WTC11 (cell line): ENCODE measurements at regions not wholly inside any gene's neighbourhood (a gene's known extent, or its start where the extent isn't known, plus 50 kb on each side); places are given as distances from the start of the nearest gene placed in this dataset.

Source experiments
- ATAC-seq: fragments of 200-7000 bp; cut with Tn5 transposase; 2 replicates; pipeline ENCODE4 v1.10.0; 2021; ENCODE audit warnings: mild to moderate bottlenecking, moderate library complexity
- CTCF ChIA-PET: fragments of 300-600 bp; sonication (Branson Sonifier 250); formaldehyde crosslinking; loops from one replicate; lab custom pipeline; 2021; ENCODE audit warnings: antibody characterized with exemption; lab: Charles Lee
- POLR2A ChIA-PET: fragments of 350-600 bp; sonication (Branson Sonifier 250); formaldehyde crosslinking; loops from one replicate; lab custom pipeline; 2021; ENCODE audit warnings: antibody characterized with exemption; lab: Charles Lee
- DNase-seq: peaks from one replicate; pipeline ENCODE4 v3.0.0; 2021; ENCODE audit warnings: low spot score
- H3K27ac Mint-ChIP-seq: 2 replicates; pipeline ENCODE4 v1.8.0; 2021; ENCODE audit warnings: mixed read lengths
- H3K27me3 Mint-ChIP-seq: 2 replicates; pipeline ENCODE4 v1.8.0; 2021; ENCODE audit warnings: low read depth, mild to moderate bottlenecking, moderate library complexity, mixed read lengths
- H3K36me3 Mint-ChIP-seq: 2 replicates; pipeline ENCODE4 v1.8.0; 2021; ENCODE audit warnings: mixed read lengths
- H3K4me1 Mint-ChIP-seq: 2 replicates; pipeline ENCODE4 v1.8.0; 2022; ENCODE audit warnings: mixed read lengths
- H3K4me3 Mint-ChIP-seq: 2 replicates; pipeline ENCODE4 v1.8.0; 2021; ENCODE audit warnings: mild to moderate bottlenecking, moderate library complexity, mixed read lengths
- H3K9me3 Mint-ChIP-seq: 2 replicates; pipeline ENCODE4 v1.8.0; 2021; ENCODE audit warnings: mixed read lengths
- CBFB ChIP-seq: sonication (generic); formaldehyde crosslinking; IDR thresholded peaks from 2 replicates; pipeline ENCODE4 v1.8.1; 2022; ENCODE audit warnings: mild to moderate bottlenecking, low read depth, missing genetic modification reagents
- ELF4 ChIP-seq: sonication (generic); formaldehyde crosslinking; IDR thresholded peaks from 2 replicates; pipeline ENCODE4 v1.8.1; 2022; ENCODE audit warnings: low read depth, mild to moderate bottlenecking, moderate library complexity, missing genetic modification reagents
- IRF2 ChIP-seq: sonication (generic); formaldehyde crosslinking; IDR thresholded peaks from 2 replicates; pipeline ENCODE4 v1.8.0; 2022; ENCODE audit warnings: low read depth, missing genetic modification reagents, borderline replicate concordance
- NFATC4 ChIP-seq: fragments of 250-450 bp; sonication (Bioruptor Pico); IDR thresholded peaks from 2 replicates; pipeline ENCODE4 v1.9.0; 2021; ENCODE audit warnings: mild to moderate bottlenecking
- NR1H2 ChIP-seq: sonication (generic); formaldehyde crosslinking; IDR thresholded peaks from 2 replicates; pipeline ENCODE4 v1.9.0; 2021; ENCODE audit warnings: mild to moderate bottlenecking, moderate library complexity, missing genetic modification reagents
- RELA ChIP-seq: sonication (generic); formaldehyde crosslinking; IDR thresholded peaks from 2 replicates; pipeline ENCODE4 v1.8.1; 2022; ENCODE audit warnings: missing genetic modification reagents, mild to moderate bottlenecking, borderline replicate concordance
- TEAD4 ChIP-seq: sonication (generic); formaldehyde crosslinking; IDR thresholded peaks from 2 replicates; pipeline ENCODE4 v1.8.0; 2022; ENCODE audit warnings: mild to moderate bottlenecking, missing genetic modification reagents
- ZNF232 ChIP-seq: sonication (generic); formaldehyde crosslinking; IDR thresholded peaks from 2 replicates; pipeline ENCODE4 v1.8.0; 2022; ENCODE audit warnings: mild to moderate bottlenecking, missing genetic modification reagents
- ZNF396 ChIP-seq: fragments of 250-450 bp; sonication (Bioruptor Pico); IDR thresholded peaks from 2 replicates; pipeline ENCODE4 v1.8.0; 2021; ENCODE audit warnings: mild to moderate bottlenecking, moderate library complexity, borderline replicate concordance
- ZNF423 ChIP-seq: fragments of 250-450 bp; sonication (Bioruptor Pico); IDR thresholded peaks from 2 replicates; pipeline ENCODE4 v2.1.2; 2022; ENCODE audit warnings: mild to moderate bottlenecking, moderate library complexity
- TF ChIP-seq, protein P1 (sequence below): sonication (generic); formaldehyde crosslinking; IDR thresholded peaks from 2 replicates; pipeline ENCODE4 v1.8.0; 2022; ENCODE audit warnings: missing genetic modification reagents
- TF ChIP-seq, protein P2 (sequence below): sonication (generic); formaldehyde crosslinking; IDR thresholded peaks from 2 replicates; pipeline ENCODE4 v1.8.1; 2022; ENCODE audit warnings: mild to moderate bottlenecking, moderate library complexity, missing genetic modification reagents
- TF ChIP-seq, protein P3 (sequence below): sonication (generic); formaldehyde crosslinking; IDR thresholded peaks from 2 replicates; pipeline ENCODE4 v1.8.1; 2022; ENCODE audit warnings: low read depth, missing genetic modification reagents, borderline replicate concordance
- TF ChIP-seq, protein P4 (sequence below): fragments of 200-600 bp; IDR thresholded peaks from 2 replicates; pipeline ENCODE4 v1.8.0; 2022; ENCODE audit warnings: antibody characterized with exemption
- TF ChIP-seq, protein P5 (sequence below): sonication (generic); formaldehyde crosslinking; IDR thresholded peaks from 2 replicates; pipeline ENCODE4 v1.8.1; 2023; ENCODE audit warnings: mild to moderate bottlenecking, missing genetic modification reagents, moderate library complexity
- TF ChIP-seq, protein P6 (sequence below): sonication (generic); formaldehyde crosslinking; IDR thresholded peaks from 2 replicates; pipeline ENCODE4 v1.8.1; 2022; ENCODE audit warnings: mild to moderate bottlenecking, missing genetic modification reagents, moderate library complexity, borderline replicate concordance
- TF ChIP-seq, protein P7 (sequence below): sonication (generic); formaldehyde crosslinking; IDR thresholded peaks from 2 replicates; pipeline ENCODE4 v1.8.1; 2023; ENCODE audit warnings: mild to moderate bottlenecking, missing genetic modification reagents

DNA sequence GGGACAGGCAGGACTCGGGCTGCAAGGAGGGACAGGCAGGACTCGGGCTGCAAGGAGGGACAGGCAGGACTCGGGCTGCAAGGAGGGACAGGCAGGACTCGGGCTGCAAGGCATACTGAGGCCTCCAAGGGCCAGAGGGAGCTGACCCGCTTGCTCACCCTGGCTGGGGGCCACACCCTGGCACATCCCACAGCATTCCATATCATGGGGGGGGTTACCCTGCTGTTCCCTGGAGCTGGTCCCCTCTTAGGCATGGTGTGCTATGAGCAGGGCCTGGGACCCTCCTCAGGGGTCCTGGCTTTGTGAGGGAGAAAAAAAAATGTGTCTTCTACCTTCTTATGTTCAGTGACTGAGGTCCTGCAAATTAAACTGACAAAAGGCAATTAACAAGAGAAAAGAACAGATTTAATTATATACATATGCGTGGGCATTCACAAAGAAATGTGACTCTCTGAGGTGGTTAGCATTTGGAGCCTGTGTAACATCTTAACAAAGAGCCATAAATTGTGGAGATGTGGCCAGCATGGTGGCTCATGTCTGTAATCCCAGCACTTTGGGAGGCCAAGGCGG lies 97.6 kb upstream of the ALDH1A3 start:
- Mint-ChIP-seq H3K9me3 (peaks cover 5% of the 10 kb centered on the region; the same call in 1 of the 2 replicates), H3K27ac (no peak overlapping the region)
- POLR2A ChIA-PET, result no interaction called here
- peak; percentile 57 for ATAC-seq
- TF ChIP-seq ZNF423 (CRISPR knock-in tag), result 0 out of 2 replicates have a peak, but pooled peaks have one; percentile 4
- TF ChIP-seq, protein P1, sequence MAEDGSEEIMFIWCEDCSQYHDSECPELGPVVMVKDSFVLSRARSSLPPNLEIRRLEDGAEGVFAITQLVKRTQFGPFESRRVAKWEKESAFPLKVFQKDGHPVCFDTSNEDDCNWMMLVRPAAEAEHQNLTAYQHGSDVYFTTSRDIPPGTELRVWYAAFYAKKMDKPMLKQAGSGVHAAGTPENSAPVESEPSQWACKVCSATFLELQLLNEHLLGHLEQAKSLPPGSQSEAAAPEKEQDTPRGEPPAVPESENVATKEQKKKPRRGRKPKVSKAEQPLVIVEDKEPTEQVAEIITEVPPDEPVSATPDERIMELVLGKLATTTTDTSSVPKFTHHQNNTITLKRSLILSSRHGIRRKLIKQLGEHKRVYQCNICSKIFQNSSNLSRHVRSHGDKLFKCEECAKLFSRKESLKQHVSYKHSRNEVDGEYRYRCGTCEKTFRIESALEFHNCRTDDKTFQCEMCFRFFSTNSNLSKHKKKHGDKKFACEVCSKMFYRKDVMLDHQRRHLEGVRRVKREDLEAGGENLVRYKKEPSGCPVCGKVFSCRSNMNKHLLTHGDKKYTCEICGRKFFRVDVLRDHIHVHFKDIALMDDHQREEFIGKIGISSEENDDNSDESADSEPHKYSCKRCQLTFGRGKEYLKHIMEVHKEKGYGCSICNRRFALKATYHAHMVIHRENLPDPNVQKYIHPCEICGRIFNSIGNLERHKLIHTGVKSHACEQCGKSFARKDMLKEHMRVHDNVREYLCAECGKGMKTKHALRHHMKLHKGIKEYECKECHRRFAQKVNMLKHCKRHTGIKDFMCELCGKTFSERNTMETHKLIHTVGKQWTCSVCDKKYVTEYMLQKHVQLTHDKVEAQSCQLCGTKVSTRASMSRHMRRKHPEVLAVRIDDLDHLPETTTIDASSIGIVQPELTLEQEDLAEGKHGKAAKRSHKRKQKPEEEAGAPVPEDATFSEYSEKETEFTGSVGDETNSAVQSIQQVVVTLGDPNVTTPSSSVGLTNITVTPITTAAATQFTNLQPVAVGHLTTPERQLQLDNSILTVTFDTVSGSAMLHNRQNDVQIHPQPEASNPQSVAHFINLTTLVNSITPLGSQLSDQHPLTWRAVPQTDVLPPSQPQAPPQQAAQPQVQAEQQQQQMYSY (CRISPR knock-in tag), result no peak
- TF ChIP-seq, all 79 proteins: peak for 1
- Mint-ChIP-seq H3K36me3 (no peaks in the 10 kb centered on the region; the same call in none of the 2 replicates), H3K27me3 (no peaks in the 10 kb centered on the region; the same call in 1 of the 2 replicates), H3K4me3 (no peak overlapping the region), H3K4me1 (peaks cover 9% of the 10 kb centered on the region)
- DNase-seq, result peak; percentile 7
- CTCF ChIA-PET, result no interaction called here

DNA sequence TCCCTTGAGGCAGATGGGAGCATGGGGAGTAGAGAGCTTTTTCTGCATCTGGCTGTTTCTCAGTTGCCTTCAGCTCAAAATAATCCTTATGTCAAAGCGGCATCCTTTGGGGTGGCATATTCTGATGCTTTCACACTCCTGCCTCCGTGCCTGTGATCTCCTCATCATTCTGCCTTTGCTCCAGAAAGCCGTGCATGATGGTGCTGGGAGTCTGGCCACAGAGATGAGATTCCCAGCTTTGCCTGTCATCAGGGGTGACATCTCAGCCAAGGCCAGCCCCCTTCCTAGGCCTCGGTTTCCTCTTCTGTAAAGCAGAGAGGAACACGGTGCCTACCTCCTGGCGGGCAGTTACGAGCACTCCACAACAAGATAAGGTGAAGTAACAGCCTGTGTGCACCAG lies 96.3 kb upstream of the ALDH1A3 start:
- no peak overlapping the region for H3K27ac Mint-ChIP-seq
- TF ChIP-seq CBFB (CRISPR knock-in tag) (no peak), ZNF232 (CRISPR knock-in tag) (no peak), NR1H2 (CRISPR knock-in tag) (no peak), ELF4 (no peak), ZNF396 (CRISPR knock-in tag) (no peak), NFATC4 (no peak), IRF2 (CRISPR knock-in tag) (no peak), RELA (CRISPR knock-in tag) (no peak), TEAD4 (CRISPR knock-in tag) (no peak)
- TF ChIP-seq, protein P1 (CRISPR knock-in tag), result no peak
- TF ChIP-seq, protein P2, sequence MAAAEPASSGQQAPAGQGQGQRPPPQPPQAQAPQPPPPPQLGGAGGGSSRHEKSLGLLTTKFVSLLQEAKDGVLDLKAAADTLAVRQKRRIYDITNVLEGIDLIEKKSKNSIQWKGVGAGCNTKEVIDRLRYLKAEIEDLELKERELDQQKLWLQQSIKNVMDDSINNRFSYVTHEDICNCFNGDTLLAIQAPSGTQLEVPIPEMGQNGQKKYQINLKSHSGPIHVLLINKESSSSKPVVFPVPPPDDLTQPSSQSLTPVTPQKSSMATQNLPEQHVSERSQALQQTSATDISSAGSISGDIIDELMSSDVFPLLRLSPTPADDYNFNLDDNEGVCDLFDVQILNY (CRISPR knock-in tag), result no peak
- TF ChIP-seq, protein P3, sequence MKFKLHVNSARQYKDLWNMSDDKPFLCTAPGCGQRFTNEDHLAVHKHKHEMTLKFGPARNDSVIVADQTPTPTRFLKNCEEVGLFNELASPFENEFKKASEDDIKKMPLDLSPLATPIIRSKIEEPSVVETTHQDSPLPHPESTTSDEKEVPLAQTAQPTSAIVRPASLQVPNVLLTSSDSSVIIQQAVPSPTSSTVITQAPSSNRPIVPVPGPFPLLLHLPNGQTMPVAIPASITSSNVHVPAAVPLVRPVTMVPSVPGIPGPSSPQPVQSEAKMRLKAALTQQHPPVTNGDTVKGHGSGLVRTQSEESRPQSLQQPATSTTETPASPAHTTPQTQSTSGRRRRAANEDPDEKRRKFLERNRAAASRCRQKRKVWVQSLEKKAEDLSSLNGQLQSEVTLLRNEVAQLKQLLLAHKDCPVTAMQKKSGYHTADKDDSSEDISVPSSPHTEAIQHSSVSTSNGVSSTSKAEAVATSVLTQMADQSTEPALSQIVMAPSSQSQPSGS (CRISPR knock-in tag), result no peak
- TF ChIP-seq, protein P4, sequence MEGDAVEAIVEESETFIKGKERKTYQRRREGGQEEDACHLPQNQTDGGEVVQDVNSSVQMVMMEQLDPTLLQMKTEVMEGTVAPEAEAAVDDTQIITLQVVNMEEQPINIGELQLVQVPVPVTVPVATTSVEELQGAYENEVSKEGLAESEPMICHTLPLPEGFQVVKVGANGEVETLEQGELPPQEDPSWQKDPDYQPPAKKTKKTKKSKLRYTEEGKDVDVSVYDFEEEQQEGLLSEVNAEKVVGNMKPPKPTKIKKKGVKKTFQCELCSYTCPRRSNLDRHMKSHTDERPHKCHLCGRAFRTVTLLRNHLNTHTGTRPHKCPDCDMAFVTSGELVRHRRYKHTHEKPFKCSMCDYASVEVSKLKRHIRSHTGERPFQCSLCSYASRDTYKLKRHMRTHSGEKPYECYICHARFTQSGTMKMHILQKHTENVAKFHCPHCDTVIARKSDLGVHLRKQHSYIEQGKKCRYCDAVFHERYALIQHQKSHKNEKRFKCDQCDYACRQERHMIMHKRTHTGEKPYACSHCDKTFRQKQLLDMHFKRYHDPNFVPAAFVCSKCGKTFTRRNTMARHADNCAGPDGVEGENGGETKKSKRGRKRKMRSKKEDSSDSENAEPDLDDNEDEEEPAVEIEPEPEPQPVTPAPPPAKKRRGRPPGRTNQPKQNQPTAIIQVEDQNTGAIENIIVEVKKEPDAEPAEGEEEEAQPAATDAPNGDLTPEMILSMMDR, result no peak
- TF ChIP-seq, protein P5, sequence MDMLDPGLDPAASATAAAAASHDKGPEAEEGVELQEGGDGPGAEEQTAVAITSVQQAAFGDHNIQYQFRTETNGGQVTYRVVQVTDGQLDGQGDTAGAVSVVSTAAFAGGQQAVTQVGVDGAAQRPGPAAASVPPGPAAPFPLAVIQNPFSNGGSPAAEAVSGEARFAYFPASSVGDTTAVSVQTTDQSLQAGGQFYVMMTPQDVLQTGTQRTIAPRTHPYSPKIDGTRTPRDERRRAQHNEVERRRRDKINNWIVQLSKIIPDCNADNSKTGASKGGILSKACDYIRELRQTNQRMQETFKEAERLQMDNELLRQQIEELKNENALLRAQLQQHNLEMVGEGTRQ, result no peak
- TF ChIP-seq, protein P6, sequence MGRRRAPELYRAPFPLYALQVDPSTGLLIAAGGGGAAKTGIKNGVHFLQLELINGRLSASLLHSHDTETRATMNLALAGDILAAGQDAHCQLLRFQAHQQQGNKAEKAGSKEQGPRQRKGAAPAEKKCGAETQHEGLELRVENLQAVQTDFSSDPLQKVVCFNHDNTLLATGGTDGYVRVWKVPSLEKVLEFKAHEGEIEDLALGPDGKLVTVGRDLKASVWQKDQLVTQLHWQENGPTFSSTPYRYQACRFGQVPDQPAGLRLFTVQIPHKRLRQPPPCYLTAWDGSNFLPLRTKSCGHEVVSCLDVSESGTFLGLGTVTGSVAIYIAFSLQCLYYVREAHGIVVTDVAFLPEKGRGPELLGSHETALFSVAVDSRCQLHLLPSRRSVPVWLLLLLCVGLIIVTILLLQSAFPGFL (CRISPR knock-in tag), result no peak
- TF ChIP-seq, protein P7, sequence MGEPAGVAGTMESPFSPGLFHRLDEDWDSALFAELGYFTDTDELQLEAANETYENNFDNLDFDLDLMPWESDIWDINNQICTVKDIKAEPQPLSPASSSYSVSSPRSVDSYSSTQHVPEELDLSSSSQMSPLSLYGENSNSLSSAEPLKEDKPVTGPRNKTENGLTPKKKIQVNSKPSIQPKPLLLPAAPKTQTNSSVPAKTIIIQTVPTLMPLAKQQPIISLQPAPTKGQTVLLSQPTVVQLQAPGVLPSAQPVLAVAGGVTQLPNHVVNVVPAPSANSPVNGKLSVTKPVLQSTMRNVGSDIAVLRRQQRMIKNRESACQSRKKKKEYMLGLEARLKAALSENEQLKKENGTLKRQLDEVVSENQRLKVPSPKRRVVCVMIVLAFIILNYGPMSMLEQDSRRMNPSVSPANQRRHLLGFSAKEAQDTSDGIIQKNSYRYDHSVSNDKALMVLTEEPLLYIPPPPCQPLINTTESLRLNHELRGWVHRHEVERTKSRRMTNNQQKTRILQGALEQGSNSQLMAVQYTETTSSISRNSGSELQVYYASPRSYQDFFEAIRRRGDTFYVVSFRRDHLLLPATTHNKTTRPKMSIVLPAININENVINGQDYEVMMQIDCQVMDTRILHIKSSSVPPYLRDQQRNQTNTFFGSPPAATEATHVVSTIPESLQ (CRISPR knock-in tag), result no peak

More for the DNA sequence above, 96.3 kb upstream of the ALDH1A3 start:
- peak; percentile 2 for DNase-seq
- H3K4me3 Mint-ChIP-seq, result no peak overlapping the region
- no peaks in the 10 kb centered on the region; the same call in none of the 2 replicates for H3K36me3 Mint-ChIP-seq
- ChIA-PET CTCF (interaction anchor here (0.6 to 0.9 kb wide), 2 partner anchors 9 to 18 kb away, joined by 3 read pairs; no protein-coding TSS in a partner anchor), POLR2A (no interaction called here)
- ATAC-seq, result no peak
- peaks cover 5% of the 10 kb centered on the region; the same call in 1 of the 2 replicates for H3K9me3 Mint-ChIP-seq
- no peaks in the 10 kb centered on the region; the same call in 1 of the 2 replicates for H3K27me3 Mint-ChIP-seq
- H3K4me1 Mint-ChIP-seq, result peaks cover 9% of the 10 kb centered on the region
